ENCODE measurements at regions not wholly inside any gene's neighbourhood (a gene's known extent, or its start where the extent isn't known, plus 50 kb on each side); places are given as distances from the start of the nearest gene placed in this dataset.

DNA sequence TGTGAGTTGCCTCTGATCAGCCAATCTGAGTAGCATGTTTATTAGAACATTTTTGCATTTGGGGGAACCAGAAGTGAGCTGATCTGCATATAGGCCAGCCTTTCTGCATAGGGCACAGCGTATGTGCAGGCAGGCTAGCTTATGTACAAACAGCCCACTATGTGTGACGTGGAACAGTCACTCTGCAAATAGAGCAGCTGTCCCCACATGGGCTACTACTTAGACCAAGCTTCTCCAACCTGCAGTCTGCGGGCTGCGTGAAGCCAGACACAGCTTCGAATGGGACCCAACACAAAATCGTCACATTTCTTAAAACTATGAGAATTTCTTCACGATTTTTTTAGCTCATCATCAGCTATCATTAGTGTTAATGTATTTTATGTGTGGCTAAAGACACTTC, 134.1 kb upstream of the FAM20C start:
- TF ChIP-seq, protein P1, sequence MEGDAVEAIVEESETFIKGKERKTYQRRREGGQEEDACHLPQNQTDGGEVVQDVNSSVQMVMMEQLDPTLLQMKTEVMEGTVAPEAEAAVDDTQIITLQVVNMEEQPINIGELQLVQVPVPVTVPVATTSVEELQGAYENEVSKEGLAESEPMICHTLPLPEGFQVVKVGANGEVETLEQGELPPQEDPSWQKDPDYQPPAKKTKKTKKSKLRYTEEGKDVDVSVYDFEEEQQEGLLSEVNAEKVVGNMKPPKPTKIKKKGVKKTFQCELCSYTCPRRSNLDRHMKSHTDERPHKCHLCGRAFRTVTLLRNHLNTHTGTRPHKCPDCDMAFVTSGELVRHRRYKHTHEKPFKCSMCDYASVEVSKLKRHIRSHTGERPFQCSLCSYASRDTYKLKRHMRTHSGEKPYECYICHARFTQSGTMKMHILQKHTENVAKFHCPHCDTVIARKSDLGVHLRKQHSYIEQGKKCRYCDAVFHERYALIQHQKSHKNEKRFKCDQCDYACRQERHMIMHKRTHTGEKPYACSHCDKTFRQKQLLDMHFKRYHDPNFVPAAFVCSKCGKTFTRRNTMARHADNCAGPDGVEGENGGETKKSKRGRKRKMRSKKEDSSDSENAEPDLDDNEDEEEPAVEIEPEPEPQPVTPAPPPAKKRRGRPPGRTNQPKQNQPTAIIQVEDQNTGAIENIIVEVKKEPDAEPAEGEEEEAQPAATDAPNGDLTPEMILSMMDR (IDR thresholded peaks at IDR 0.05): no peak
- TF ChIP-seq POLR2A (IDR thresholded peaks at IDR 0.05): no peak
- Histone ChIP-seq H3K4me3 (no peak overlapping the region), H3K36me3 (no peaks in the 10 kb centered on the region), H3K9me3 (peaks cover 0 to 3% (median 0%) of the 10 kb centered on the region in 12 donors), H3K27ac (no peak overlapping the region), H3K4me1 (peaks cover 0 to 14% (median 0%) of the 10 kb centered on the region in 12 donors), H3K27me3 (peaks cover 0 to 6% (median 0%) of the 10 kb centered on the region in 9 donors)
- 87 to 89% (median 87%) methylated on average over 7 of the region's 7 CpGs for WGBS, 4 donors
- intact Hi-C loops (cut with DNase I): no loop called here
- ATAC-seq: no peak
- DNase-seq: no peak

DNA sequence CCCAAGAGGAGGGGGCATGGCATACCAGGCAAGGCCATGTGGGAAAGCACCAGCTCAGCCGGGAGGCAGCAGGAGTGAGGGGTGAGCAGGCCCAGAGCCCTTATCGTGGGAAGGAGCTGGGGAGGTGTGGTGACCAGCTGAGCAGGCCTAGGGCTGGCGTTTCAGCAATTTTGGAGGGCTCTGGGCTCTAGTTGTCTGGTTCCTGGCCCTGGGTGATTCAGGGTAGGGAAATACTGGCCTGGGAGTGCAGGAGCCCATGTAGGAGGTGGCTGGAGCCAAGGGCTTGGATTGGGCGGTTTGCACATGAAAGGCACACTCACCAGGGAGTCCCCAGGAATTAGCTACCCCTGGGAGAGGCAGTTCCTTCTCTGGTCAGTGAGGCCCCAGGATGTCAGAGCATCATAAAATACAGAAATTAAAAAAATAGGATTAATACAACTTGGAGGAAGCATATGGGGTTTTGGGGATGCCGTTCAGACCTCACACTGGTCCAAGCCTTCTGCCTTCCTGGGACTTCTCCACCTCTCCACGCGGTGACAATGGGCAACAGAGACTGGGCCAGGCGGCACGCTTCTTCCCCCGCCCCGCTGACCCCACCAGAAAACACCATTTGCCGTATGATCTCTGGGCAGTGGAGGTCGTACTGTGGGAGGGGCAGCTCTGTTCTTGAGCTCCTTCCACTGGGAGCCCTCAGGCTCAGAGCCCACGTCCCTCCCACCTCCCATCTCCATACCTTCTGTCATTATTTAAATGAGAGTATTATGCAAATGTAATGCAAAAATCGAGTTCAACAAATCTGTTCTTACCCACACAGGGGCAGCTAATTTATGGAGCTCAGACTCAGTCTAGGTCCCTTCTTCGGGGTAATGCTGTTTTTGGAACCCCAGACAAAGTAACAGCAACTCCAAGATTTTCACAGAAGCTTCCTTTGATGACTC, 133.0 kb upstream of the FAM20C start:
- H3K36me3 ChIP-seq: no peaks in the 10 kb centered on the region
- peak in 1 of 5 donors; percentile 8 for DNase-seq
- H3K27ac ChIP-seq: no peak overlapping the region
- no peak for TF ChIP-seq POLR2A (IDR thresholded peaks at IDR 0.05)
- TF ChIP-seq, protein P1 (IDR thresholded peaks at IDR 0.05): no peak
- H3K27me3 ChIP-seq: peaks cover 0 to 6% (median 0%) of the 10 kb centered on the region in 9 donors
- no peaks in the 10 kb centered on the region for H3K9me3 ChIP-seq
- peaks cover 0 to 24% (median 8%) of the 10 kb centered on the region in 12 donors for H3K4me1 ChIP-seq
- H3K4me3 ChIP-seq: no peak overlapping the region
- 68 to 75% (median 73%) methylated on average over 16 of the region's 16 CpGs for WGBS, 4 donors
- intact Hi-C loops (cut with DNase I): no loop called here
- no peak for ATAC-seq

DNA sequence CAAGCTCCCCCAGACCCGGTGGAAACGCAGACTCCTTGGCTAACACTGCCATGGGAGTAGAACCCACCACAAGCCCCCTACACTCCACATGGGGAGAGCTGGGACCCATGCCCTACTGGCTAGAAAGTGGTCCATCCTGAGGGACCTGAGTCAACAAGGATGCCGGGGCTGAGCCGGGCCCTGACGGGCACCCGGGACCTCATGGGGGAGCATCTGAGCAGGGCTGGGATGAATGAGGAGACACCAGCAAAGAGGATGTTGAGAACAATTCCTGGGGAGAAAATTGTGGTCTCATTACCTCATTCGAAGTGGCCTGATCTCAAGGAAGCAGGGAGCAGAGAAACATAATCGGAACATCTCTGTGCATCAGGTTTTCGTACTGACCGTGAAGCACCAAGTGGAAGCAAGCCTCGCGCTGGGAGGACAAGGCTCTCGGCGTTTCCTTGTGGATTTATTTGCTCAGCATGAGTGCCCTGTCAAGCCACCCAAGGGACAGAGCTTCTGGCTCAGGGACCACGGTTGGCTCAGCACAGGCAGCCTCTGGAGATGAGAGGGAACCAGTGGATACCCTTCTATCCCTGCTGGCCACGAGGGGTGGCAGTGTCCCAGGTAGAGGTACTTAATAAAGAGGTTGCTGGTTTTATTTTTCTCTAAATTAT, 132.2 kb upstream of the FAM20C start:
- intact Hi-C loops (cut with DNase I): no loop called here
- no peaks in the 10 kb centered on the region for H3K36me3 ChIP-seq
- no peak overlapping the region for H3K27ac ChIP-seq
- H3K4me1 ChIP-seq: peaks cover 0 to 27% (median 12%) of the 10 kb centered on the region in 12 donors
- peak in 2 of 5 donors; percentile 8 to 13 for DNase-seq
- ATAC-seq: no peak
- H3K27me3 ChIP-seq: peaks cover 0 to 6% (median 0%) of the 10 kb centered on the region in 9 donors
- TF ChIP-seq, protein P1 (IDR thresholded peaks at IDR 0.05): no peak
- TF ChIP-seq POLR2A (IDR thresholded peaks at IDR 0.05): no peak
- H3K9me3 ChIP-seq: no peaks in the 10 kb centered on the region
- H3K4me3 ChIP-seq: no peak overlapping the region
- WGBS, 4 donors: 81 to 89% (median 87%) methylated on average over 14 to 16 of the region's 16 CpGs

DNA sequence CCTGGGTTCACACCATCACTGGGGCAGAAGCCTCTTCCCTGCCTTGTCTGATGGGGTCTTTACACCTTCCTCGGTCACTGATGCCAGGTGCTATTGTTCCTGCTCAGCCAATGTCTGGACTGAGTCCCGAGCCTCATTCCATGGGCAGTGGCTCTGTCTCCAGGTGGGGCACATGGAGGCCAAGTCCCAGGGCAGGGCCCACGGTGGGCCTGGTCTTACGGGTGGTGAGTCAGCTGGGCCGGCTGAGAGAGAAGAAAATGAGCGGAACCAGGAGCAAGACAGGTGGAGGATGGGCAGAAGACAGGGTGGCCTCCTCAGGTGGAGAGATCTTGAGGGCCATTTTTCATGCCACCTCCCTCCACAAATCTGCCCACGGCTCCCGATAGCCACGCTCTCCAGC, 131.7 kb upstream of the FAM20C start:
- TF ChIP-seq, protein P1 (IDR thresholded peaks at IDR 0.05): no peak
- TF ChIP-seq POLR2A (IDR thresholded peaks at IDR 0.05): no peak
- H3K4me3 ChIP-seq: no peak overlapping the region
- no peaks in the 10 kb centered on the region for H3K36me3 ChIP-seq
- intact Hi-C loops (cut with DNase I): no loop called here
- no peak overlapping the region for H3K27ac ChIP-seq
- H3K9me3 ChIP-seq: no peaks in the 10 kb centered on the region
- no peak for ATAC-seq
- peaks cover 0 to 6% (median 0%) of the 10 kb centered on the region in 9 donors for H3K27me3 ChIP-seq
- H3K4me1 ChIP-seq: peaks cover 0 to 28% (median 12%) of the 10 kb centered on the region in 12 donors
- peak in 3 of 5 donors; percentile 7 to 13 (median 9) for DNase-seq
- 91 to 97% (median 93%) methylated on average over 9 of the region's 9 CpGs for WGBS, 4 donors
